ENCODE measurements at regions not wholly inside any gene's neighbourhood (a gene's known extent, or its start where the extent isn't known, plus 50 kb on each side); places are given as distances from the start of the nearest gene placed in this dataset.

GRCh38 chr14:34120185-34120977 lies 169.5 kb upstream of the EGLN3 start:
- Histone ChIP-seq H4K8ac (ENCODE audit: low read length) (no peak overlapping the region), H3K4me1 (ENCODE audit: control insufficient read depth, insufficient read depth, low read depth, low read length) (no peaks in the 10 kb centered on the region), H3K79me1 (replicated peaks; ENCODE audit: low read length, poor library complexity, severe bottlenecking) (no peaks in the 10 kb centered on the region), H3K4ac (ENCODE audit: low read depth in 1 of 2, low read length in 2 of 2) (no peak overlapping the region), H3K9me3 (ENCODE audit: control insufficient read depth, low read length) (peaks cover 6% of the 10 kb centered on the region), H2BK5ac (ENCODE audit: low read depth, low read length, poor library complexity, severe bottlenecking) (no peak overlapping the region), H2AK5ac (ENCODE audit: low read length, severe bottlenecking) (no peak overlapping the region), H3K27ac (ENCODE audit: low read length, poor library complexity, severe bottlenecking) (no peak overlapping the region), H3K4me2 (ENCODE audit: low read length, poor library complexity, severe bottlenecking) (no peak overlapping the region), H3K14ac (ENCODE audit: low read length in 2 of 2) (no peak overlapping the region), H3K9ac (ENCODE audit: low read length) (no peak overlapping the region), H2AFZ (ENCODE audit: low read depth, low read length) (no peak overlapping the region), H4K91ac (ENCODE audit: low read length) (no peak overlapping the region), H3K36me3 (ENCODE audit: control insufficient read depth in 1 of 2, insufficient read depth in 2 of 2, low read depth in 1 of 2, low read length in 2 of 2) (no peaks in the 10 kb centered on the region), H3K27me3 (ENCODE audit: control insufficient read depth in 1 of 2, insufficient read depth in 1 of 2, low read length in 2 of 2) (peaks cover 0 to 26% of the 10 kb centered on the region in 2 experiments), H2BK12ac (ENCODE audit: low read length in 2 of 2) (no peak overlapping the region), H2BK15ac (ENCODE audit: low read depth, poor library complexity, severe bottlenecking) (no peak overlapping the region), H3K18ac (ENCODE audit: low read depth in 1 of 2, low read length in 2 of 2) (no peak overlapping the region), H3K4me3 (ENCODE audit: insufficient read depth in 1 of 2, low read depth in 1 of 2, low read length in 2 of 2) (no peak overlapping the region), H3K23ac (ENCODE audit: low read length in 2 of 2) (peak overlapping the region in 1 of 2 experiments; percentile 70), H2BK120ac (ENCODE audit: low read depth, low read length) (no peak overlapping the region)
- WGBS = 73% methylated on average over 3 of the region's 3 CpGs
- DNase-seq = no peak

GRCh38 chr14:34119107-34119858 lies 168.4 kb upstream of the EGLN3 start:
- H2AFZ ChIP-seq (ENCODE audit: low read depth, low read length) = no peak overlapping the region
- no peak for DNase-seq
- 74% methylated on average over 5 of the region's 5 CpGs for WGBS
- no peak overlapping the region for H2BK120ac ChIP-seq (ENCODE audit: low read depth, low read length)
- H2BK12ac ChIP-seq (ENCODE audit: low read length in 2 of 2) = no peak overlapping the region
- H2BK5ac ChIP-seq (ENCODE audit: low read depth, low read length, poor library complexity, severe bottlenecking) = no peak overlapping the region
- H3K9ac ChIP-seq (ENCODE audit: low read length) = no peak overlapping the region
- H3K4me3 ChIP-seq (ENCODE audit: insufficient read depth in 1 of 2, low read depth in 1 of 2, low read length in 2 of 2) = no peak overlapping the region
- H3K27me3 ChIP-seq (ENCODE audit: control insufficient read depth in 1 of 2, insufficient read depth in 1 of 2, low read length in 2 of 2) = peaks cover 0 to 25% of the 10 kb centered on the region in 2 experiments
- no peak overlapping the region for H2AK5ac ChIP-seq (ENCODE audit: low read length, severe bottlenecking)
- H3K23ac ChIP-seq (ENCODE audit: low read length in 2 of 2) = no peak overlapping the region
- peaks cover 6% of the 10 kb centered on the region for H3K9me3 ChIP-seq (ENCODE audit: control insufficient read depth, low read length)
- no peaks in the 10 kb centered on the region for H3K79me1 ChIP-seq (replicated peaks; ENCODE audit: low read length, poor library complexity, severe bottlenecking)
- no peak overlapping the region for H4K91ac ChIP-seq (ENCODE audit: low read length)
- no peak overlapping the region for H3K27ac ChIP-seq (ENCODE audit: low read length, poor library complexity, severe bottlenecking)
- no peaks in the 10 kb centered on the region for H3K4me1 ChIP-seq (ENCODE audit: control insufficient read depth, insufficient read depth, low read depth, low read length)
- no peak overlapping the region for H4K8ac ChIP-seq (ENCODE audit: low read length)
- no peak overlapping the region for H3K4me2 ChIP-seq (ENCODE audit: low read length, poor library complexity, severe bottlenecking)
- H3K14ac ChIP-seq (ENCODE audit: low read length in 2 of 2) = no peak overlapping the region
- no peak overlapping the region for H3K18ac ChIP-seq (ENCODE audit: low read depth in 1 of 2, low read length in 2 of 2)
- H3K4ac ChIP-seq (ENCODE audit: low read depth in 1 of 2, low read length in 2 of 2) = no peak overlapping the region
- no peak overlapping the region for H2BK15ac ChIP-seq (ENCODE audit: low read depth, poor library complexity, severe bottlenecking)
- H3K36me3 ChIP-seq (ENCODE audit: control insufficient read depth in 1 of 2, insufficient read depth in 2 of 2, low read depth in 1 of 2, low read length in 2 of 2) = no peaks in the 10 kb centered on the region

- Histone ChIP-seq H2AK5ac (ENCODE audit: low read length, severe bottlenecking) (no peak overlapping the region), H3K9me3 (ENCODE audit: control insufficient read depth, low read length) (peaks cover 6% of the 10 kb centered on the region), H2BK120ac (ENCODE audit: low read depth, low read length) (no peak overlapping the region), H2BK5ac (ENCODE audit: low read depth, low read length, poor library complexity, severe bottlenecking) (no peak overlapping the region), H3K18ac (ENCODE audit: low read depth in 1 of 2, low read length in 2 of 2) (no peak overlapping the region), H4K8ac (ENCODE audit: low read length) (no peak overlapping the region), H3K4ac (ENCODE audit: low read depth in 1 of 2, low read length in 2 of 2) (no peak overlapping the region), H3K79me1 (replicated peaks; ENCODE audit: low read length, poor library complexity, severe bottlenecking) (no peaks in the 10 kb centered on the region), H4K91ac (ENCODE audit: low read length) (no peak overlapping the region), H3K9ac (ENCODE audit: low read length) (no peak overlapping the region), H3K4me3 (ENCODE audit: insufficient read depth in 1 of 2, low read depth in 1 of 2, low read length in 2 of 2) (no peak overlapping the region), H3K23ac (ENCODE audit: low read length in 2 of 2) (no peak overlapping the region), H2BK12ac (ENCODE audit: low read length in 2 of 2) (no peak overlapping the region), H3K36me3 (ENCODE audit: control insufficient read depth in 1 of 2, insufficient read depth in 2 of 2, low read depth in 1 of 2, low read length in 2 of 2) (no peaks in the 10 kb centered on the region), H3K27me3 (ENCODE audit: control insufficient read depth in 1 of 2, insufficient read depth in 1 of 2, low read length in 2 of 2) (peaks cover 0 to 19% of the 10 kb centered on the region in 2 experiments), H2AFZ (ENCODE audit: low read depth, low read length) (no peak overlapping the region), H2BK15ac (ENCODE audit: low read depth, poor library complexity, severe bottlenecking) (no peak overlapping the region), H3K27ac (ENCODE audit: low read length, poor library complexity, severe bottlenecking) (no peak overlapping the region), H3K4me2 (ENCODE audit: low read length, poor library complexity, severe bottlenecking) (no peak overlapping the region), H3K14ac (ENCODE audit: low read length in 2 of 2) (no peak overlapping the region), H3K4me1 (ENCODE audit: control insufficient read depth, insufficient read depth, low read depth, low read length) (no peaks in the 10 kb centered on the region)
- no peak for DNase-seq
These were observed 163.1 kb upstream of the EGLN3 start for GRCh38 chr14:34113991-34114390.

- no peak overlapping the region for H3K14ac ChIP-seq (ENCODE audit: low read length in 2 of 2)
- H3K4ac ChIP-seq (ENCODE audit: low read depth in 1 of 2, low read length in 2 of 2) = no peak overlapping the region
- no peak overlapping the region for H3K18ac ChIP-seq (ENCODE audit: low read depth in 1 of 2, low read length in 2 of 2)
- H2BK15ac ChIP-seq (ENCODE audit: low read depth, poor library complexity, severe bottlenecking) = no peak overlapping the region
- peaks cover 6% of the 10 kb centered on the region for H3K9me3 ChIP-seq (ENCODE audit: control insufficient read depth, low read length)
- H2BK120ac ChIP-seq (ENCODE audit: low read depth, low read length) = no peak overlapping the region
- 70% methylated on average over 4 of the region's 5 CpGs for WGBS
- no peak overlapping the region for H3K23ac ChIP-seq (ENCODE audit: low read length in 2 of 2)
- no peak overlapping the region for H2BK12ac ChIP-seq (ENCODE audit: low read length in 2 of 2)
- peak overlapping the region; percentile 42 for H3K27ac ChIP-seq (ENCODE audit: low read length, poor library complexity, severe bottlenecking)
- H3K4me3 ChIP-seq (ENCODE audit: insufficient read depth in 1 of 2, low read depth in 1 of 2, low read length in 2 of 2) = no peak overlapping the region
- H3K27me3 ChIP-seq (ENCODE audit: control insufficient read depth in 1 of 2, insufficient read depth in 1 of 2, low read length in 2 of 2) = peaks cover 0 to 19% of the 10 kb centered on the region in 2 experiments
- H2BK5ac ChIP-seq (ENCODE audit: low read depth, low read length, poor library complexity, severe bottlenecking) = no peak overlapping the region
- no peak overlapping the region for H3K4me2 ChIP-seq (ENCODE audit: low read length, poor library complexity, severe bottlenecking)
- H3K79me1 ChIP-seq (replicated peaks; ENCODE audit: low read length, poor library complexity, severe bottlenecking) = no peaks in the 10 kb centered on the region
- no peak overlapping the region for H2AFZ ChIP-seq (ENCODE audit: low read depth, low read length)
- H4K8ac ChIP-seq (ENCODE audit: low read length) = no peak overlapping the region
- DNase-seq = peak; percentile 34
- no peak overlapping the region for H3K9ac ChIP-seq (ENCODE audit: low read length)
- H2AK5ac ChIP-seq (ENCODE audit: low read length, severe bottlenecking) = no peak overlapping the region
- H3K36me3 ChIP-seq (ENCODE audit: control insufficient read depth in 1 of 2, insufficient read depth in 2 of 2, low read depth in 1 of 2, low read length in 2 of 2) = no peaks in the 10 kb centered on the region
- H4K91ac ChIP-seq (ENCODE audit: low read length) = no peak overlapping the region
- H3K4me1 ChIP-seq (ENCODE audit: control insufficient read depth, insufficient read depth, low read depth, low read length) = no peaks in the 10 kb centered on the region
These were observed 162.2 kb upstream of the EGLN3 start for GRCh38 chr14:34113005-34113511.

Data from mesenchymal stem cell (in vitro differentiated cells and primary cell).